ENCODE measurements at regions not wholly inside any gene's neighbourhood (a gene's known extent, or its start where the extent isn't known, plus 50 kb on each side); places are given as distances from the start of the nearest gene placed in this dataset.

GRCh38 chrX:2578864-2579263 lies 78.1 kb upstream of the DHRSX start (continued):
- TF ChIP-seq ZBTB11 (CRISPR knock-in tag; IDR thresholded peaks at IDR 0.05): no peak
- TF ChIP-seq NRF1 (conservative IDR thresholded peaks at IDR 0.05; ENCODE audit: low read depth, low read length): no peak
- TF ChIP-seq STAT3 (IDR thresholded peaks at IDR 0.05; ENCODE audit: low read depth, low read length): no peak
- TF ChIP-seq MLLT1 (IDR thresholded peaks at IDR 0.05): 0 out of 2 replicates have a peak, but pooled peaks have one; percentile 28
- peak in 1 of 2 experiments; percentile 32; a peak in 1 of 4 replicates for TF ChIP-seq BHLHE40 (IDR thresholded peaks at IDR 0.05; ENCODE audit: borderline replicate concordance in 1 of 2, low read depth in 2 of 2, low read length in 1 of 2)
- TF ChIP-seq ATF7 (IDR thresholded peaks at IDR 0.05; ENCODE audit: low read depth): no peak
- no peak for TF ChIP-seq TCF7 (IDR thresholded peaks at IDR 0.05; ENCODE audit: borderline replicate concordance)
- no peak for TF ChIP-seq SKIL (IDR thresholded peaks at IDR 0.05; ENCODE audit: low read depth, poor library complexity, severe bottlenecking)

Measured in GM12878 (cell line).